RPMI8226 (cell line): ENCODE measurements at regions not wholly inside any gene's neighbourhood (a gene's known extent, or its start where the extent isn't known, plus 50 kb on each side); places are given as distances from the start of the nearest gene placed in this dataset.
A peak's percentile ranks its signal among the peaks of the same experiment; 100 is the strongest.
"Not testable (repeated sequence)": the region's sequence is repeated elsewhere in the genome, so short reads cannot be mapped to it uniquely, and the experiment has no call there.

ENCODE experiments used
- DNase-seq: peaks from one replicate; pipeline ENCODE4 v3.0.0-alpha.2; 2015

GRCh38 chr20:52049001-52049731, 142.4 kb downstream of the ZFP64 start:
- no peak for DNase-seq

GRCh38 chr20:52047811-52048764, 143.5 kb downstream of the ZFP64 start:
- no peak for DNase-seq

- DNase-seq: no peak
Measured at GRCh38 chr20:52041966-52042365, 149.6 kb downstream of the ZFP64 start.

GRCh38 chr20:52039790-52040189, 151.8 kb downstream of the ZFP64 start:
- no peak for DNase-seq

GRCh38 chr20:52038632-52039031, 152.9 kb downstream of the ZFP64 start:
- DNase-seq: not testable (repeated sequence)

- no peak for DNase-seq
Measured at GRCh38 chr20:52037370-52037769, 154.2 kb downstream of the ZFP64 start.

GRCh38 chr20:52035977-52036376, 155.6 kb downstream of the ZFP64 start:
- peak; percentile 31 for DNase-seq

GRCh38 chr20:52035498-52035897, 156.1 kb downstream of the ZFP64 start:
- DNase-seq: no peak

- DNase-seq: no peak
Measured at GRCh38 chr20:52034581-52034980, 157.0 kb downstream of the ZFP64 start.

- DNase-seq: no peak
Measured at GRCh38 chr20:52033313-52033712, 158.3 kb downstream of the ZFP64 start.

GRCh38 chr20:52032304-52032683, 159.3 kb downstream of the ZFP64 start:
- not testable (repeated sequence) for DNase-seq

GRCh38 chr20:52031563-52032303, 159.8 kb downstream of the ZFP64 start:
- DNase-seq: no peak

- DNase-seq: no peak
Measured at GRCh38 chr20:52031206-52031562, 160.4 kb downstream of the ZFP64 start.

- not testable (repeated sequence) for DNase-seq
Measured at GRCh38 chr20:52029129-52029528, 162.4 kb downstream of the ZFP64 start.

- no peak for DNase-seq
Measured at GRCh38 chr20:52025938-52026337, 165.6 kb downstream of the ZFP64 start.

- DNase-seq: no peak
Measured at GRCh38 chr20:52019313-52019712, 172.3 kb downstream of the ZFP64 start.

- no peak for DNase-seq
Measured at GRCh38 chr20:52017669-52018317, 173.8 kb downstream of the ZFP64 start.

- no peak for DNase-seq
Measured at GRCh38 chr20:52016022-52016421, 175.6 kb downstream of the ZFP64 start.

GRCh38 chr20:52015155-52015554, 176.4 kb downstream of the ZFP64 start:
- no peak for DNase-seq

- no peak for DNase-seq
Measured at GRCh38 chr20:52012079-52012478, 179.5 kb downstream of the ZFP64 start.

GRCh38 chr20:52011093-52011492, 180.5 kb downstream of the ZFP64 start:
- no peak for DNase-seq

- no peak for DNase-seq
Measured at GRCh38 chr20:52010541-52010940, 181.0 kb downstream of the ZFP64 start.

GRCh38 chr20:52008874-52009273, 182.7 kb downstream of the ZFP64 start:
- DNase-seq: no peak
